ENCODE measurements at regions not wholly inside any gene's neighbourhood (a gene's known extent, or its start where the extent isn't known, plus 50 kb on each side); places are given as distances from the start of the nearest gene placed in this dataset.

DNA sequence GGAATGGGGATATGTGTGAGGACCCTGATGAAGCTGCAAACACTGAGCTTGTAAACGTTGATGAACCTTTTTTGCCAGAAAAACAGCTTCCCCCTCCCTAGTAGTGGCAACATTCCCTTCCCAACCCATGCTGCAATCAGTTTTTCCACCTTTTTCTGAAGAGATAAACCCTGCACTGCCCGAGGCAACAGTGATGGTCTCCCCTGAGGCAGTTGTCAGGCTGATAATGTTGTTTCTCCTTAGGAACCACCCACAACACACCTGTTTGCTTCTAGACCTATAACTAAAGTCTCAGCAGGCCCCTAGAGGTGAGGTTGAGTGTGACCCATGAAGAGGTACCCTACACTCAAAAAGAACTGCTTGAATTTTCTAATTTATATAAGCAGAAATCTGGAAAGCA, 922.4 kb upstream of the ADGRL4 start:
- Histone ChIP-seq H3K4me1 (ENCODE audit: insufficient read depth, low read length, poor library complexity, severe bottlenecking) (no peaks in the 10 kb centered on the region), H3K27ac (ENCODE audit: low read depth, low read length, poor library complexity, severe bottlenecking) (no peak overlapping the region), H3K9me3 (ENCODE audit: low read depth, low read length, poor library complexity, severe bottlenecking) (peaks cover 3% of the 10 kb centered on the region), H3K27me3 (replicated peaks; ENCODE audit: insufficient read depth, low read depth, low read length, poor library complexity) (no peaks in the 10 kb centered on the region), H3K4me3 (ENCODE audit: low read depth, low read length, poor library complexity, severe bottlenecking) (no peak overlapping the region), H3K36me3 (ENCODE audit: insufficient read depth, low read length, poor library complexity, severe bottlenecking) (no peaks in the 10 kb centered on the region)
- BruUV-seq (replicated peaks), result no TSS peak
- POLR2A ChIA-PET (ENCODE audit: low non-redundant PET), result no interaction called here
- DNase-seq (ENCODE audit: low spot score), result no peak
- TF ChIP-seq EZH2 (IDR thresholded peaks at IDR 0.05; ENCODE audit: borderline replicate concordance, low read depth, low read length, poor library complexity, severe bottlenecking), result no peak
- TF ChIP-seq, protein P1, sequence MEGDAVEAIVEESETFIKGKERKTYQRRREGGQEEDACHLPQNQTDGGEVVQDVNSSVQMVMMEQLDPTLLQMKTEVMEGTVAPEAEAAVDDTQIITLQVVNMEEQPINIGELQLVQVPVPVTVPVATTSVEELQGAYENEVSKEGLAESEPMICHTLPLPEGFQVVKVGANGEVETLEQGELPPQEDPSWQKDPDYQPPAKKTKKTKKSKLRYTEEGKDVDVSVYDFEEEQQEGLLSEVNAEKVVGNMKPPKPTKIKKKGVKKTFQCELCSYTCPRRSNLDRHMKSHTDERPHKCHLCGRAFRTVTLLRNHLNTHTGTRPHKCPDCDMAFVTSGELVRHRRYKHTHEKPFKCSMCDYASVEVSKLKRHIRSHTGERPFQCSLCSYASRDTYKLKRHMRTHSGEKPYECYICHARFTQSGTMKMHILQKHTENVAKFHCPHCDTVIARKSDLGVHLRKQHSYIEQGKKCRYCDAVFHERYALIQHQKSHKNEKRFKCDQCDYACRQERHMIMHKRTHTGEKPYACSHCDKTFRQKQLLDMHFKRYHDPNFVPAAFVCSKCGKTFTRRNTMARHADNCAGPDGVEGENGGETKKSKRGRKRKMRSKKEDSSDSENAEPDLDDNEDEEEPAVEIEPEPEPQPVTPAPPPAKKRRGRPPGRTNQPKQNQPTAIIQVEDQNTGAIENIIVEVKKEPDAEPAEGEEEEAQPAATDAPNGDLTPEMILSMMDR (conservative IDR thresholded peaks at IDR 0.05; ENCODE audit: low read depth, low read length), result no peak
- CTCF ChIA-PET, result no interaction called here
- intact Hi-C loops (cut with micrococcal nuclease; ENCODE audit: unreplicated experiment), result no loop called here

DNA sequence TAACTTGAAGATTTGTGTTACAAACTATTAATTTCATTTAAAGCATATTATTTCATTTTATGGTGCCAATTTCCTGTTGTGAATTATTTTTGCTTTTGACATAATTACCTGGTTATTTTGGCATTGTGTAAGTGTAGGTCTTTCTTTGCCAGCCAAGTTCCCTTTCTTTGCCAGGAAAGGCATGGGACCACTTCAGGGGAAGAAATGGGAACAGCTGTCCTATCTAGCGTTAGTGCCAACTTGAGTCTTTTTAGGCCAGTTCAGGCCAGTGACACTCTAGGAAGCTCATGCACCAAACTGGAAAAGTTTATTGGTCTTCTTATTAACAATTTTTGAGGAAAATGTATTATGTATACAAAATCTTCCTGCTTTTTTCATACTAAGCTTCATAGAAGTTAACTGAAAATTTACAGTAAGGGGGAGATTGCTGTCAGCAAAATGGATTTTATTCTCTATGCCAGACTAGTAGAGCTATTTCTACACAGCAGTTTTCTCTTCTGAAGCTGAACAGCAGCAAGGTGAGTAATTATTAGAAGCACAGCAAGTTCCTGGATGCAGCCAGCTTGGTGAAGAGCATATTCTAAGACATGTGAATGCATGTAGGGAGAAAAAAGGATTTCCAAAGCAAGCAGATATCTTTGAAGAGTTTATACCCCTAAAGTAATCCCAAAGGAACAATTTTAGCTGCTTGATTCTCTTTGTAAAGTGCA, 914.6 kb upstream of the ADGRL4 start:
- CTCF ChIA-PET, result no interaction called here

GRCh38 chr1:79914896-79915295, 908.4 kb upstream of the ADGRL4 start:
- no peak overlapping the region for H3K4me3 ChIP-seq (ENCODE audit: low read depth, low read length, poor library complexity, severe bottlenecking)
- H3K4me1 ChIP-seq (ENCODE audit: insufficient read depth, low read length, poor library complexity, severe bottlenecking), result no peaks in the 10 kb centered on the region
- POLR2A ChIA-PET (ENCODE audit: low non-redundant PET), result no interaction called here
- H3K9me3 ChIP-seq (ENCODE audit: low read depth, low read length, poor library complexity, severe bottlenecking), result no peaks in the 10 kb centered on the region
- intact Hi-C loops (cut with micrococcal nuclease; ENCODE audit: unreplicated experiment), result no loop called here
- no peak overlapping the region for H3K27ac ChIP-seq (ENCODE audit: low read depth, low read length, poor library complexity, severe bottlenecking)
- H3K27me3 ChIP-seq (replicated peaks; ENCODE audit: insufficient read depth, low read depth, low read length, poor library complexity), result no peaks in the 10 kb centered on the region
- no peak for DNase-seq (ENCODE audit: low spot score)
- no TSS peak for BruUV-seq (replicated peaks)
- TF ChIP-seq, protein P1 (conservative IDR thresholded peaks at IDR 0.05; ENCODE audit: low read depth, low read length), result no peak
- no peak for TF ChIP-seq EZH2 (IDR thresholded peaks at IDR 0.05; ENCODE audit: borderline replicate concordance, low read depth, low read length, poor library complexity, severe bottlenecking)
- CTCF ChIA-PET, result no interaction called here
- no peaks in the 10 kb centered on the region for H3K36me3 ChIP-seq (ENCODE audit: insufficient read depth, low read length, poor library complexity, severe bottlenecking)

More for the DNA sequence above, 914.6 kb upstream of the ADGRL4 start:
- POLR2A ChIA-PET (ENCODE audit: low non-redundant PET), result no interaction called here
- Histone ChIP-seq H3K36me3 (ENCODE audit: insufficient read depth, low read length, poor library complexity, severe bottlenecking) (no peaks in the 10 kb centered on the region), H3K4me1 (ENCODE audit: insufficient read depth, low read length, poor library complexity, severe bottlenecking) (no peaks in the 10 kb centered on the region), H3K27me3 (replicated peaks; ENCODE audit: insufficient read depth, low read depth, low read length, poor library complexity) (no peaks in the 10 kb centered on the region), H3K27ac (ENCODE audit: low read depth, low read length, poor library complexity, severe bottlenecking) (no peak overlapping the region), H3K9me3 (ENCODE audit: low read depth, low read length, poor library complexity, severe bottlenecking) (peaks cover 6% of the 10 kb centered on the region), H3K4me3 (ENCODE audit: low read depth, low read length, poor library complexity, severe bottlenecking) (no peak overlapping the region)
- TF ChIP-seq EZH2 (IDR thresholded peaks at IDR 0.05; ENCODE audit: borderline replicate concordance, low read depth, low read length, poor library complexity, severe bottlenecking), result no peak
- TF ChIP-seq, protein P1 (conservative IDR thresholded peaks at IDR 0.05; ENCODE audit: low read depth, low read length), result no peak
- no peak for DNase-seq (ENCODE audit: low spot score)
- BruUV-seq (replicated peaks), result no TSS peak
- intact Hi-C loops (cut with micrococcal nuclease; ENCODE audit: unreplicated experiment), result no loop called here

All from A673 (cell line).